Ishikawa (cell line): ENCODE measurements at regions not wholly inside any gene's neighbourhood (a gene's known extent, or its start where the extent isn't known, plus 50 kb on each side); places are given as distances from the start of the nearest gene placed in this dataset.

Experiments used
- CEBPB ChIP-seq: IDR thresholded peaks from 2 replicates; pipeline ENCODE4 v1.6.1; 2012
- CREB1 ChIP-seq: IDR thresholded peaks from 2 replicates; pipeline ENCODE4 v1.6.1; 2012; ENCODE audit warnings: low read depth
- EGR1 ChIP-seq: IDR thresholded peaks from 2 replicates; pipeline ENCODE4 v1.6.1; 2012
- EP300 ChIP-seq: IDR thresholded peaks from 2 replicates; pipeline ENCODE4 v1.6.1; 2012; ENCODE audit warnings: borderline replicate concordance
- FOXM1 ChIP-seq: IDR thresholded peaks from 2 replicates; pipeline ENCODE4 v1.6.1; 2012; ENCODE audit warnings: low read depth, borderline replicate concordance
- NFIC ChIP-seq: IDR thresholded peaks from 2 replicates; pipeline ENCODE4 v1.6.1; 2012
- RAD21 ChIP-seq: IDR thresholded peaks from 2 replicates; pipeline ENCODE4 v1.6.1; 2012; ENCODE audit warnings: low read depth
- TAF1 ChIP-seq: IDR thresholded peaks from 2 replicates; pipeline ENCODE4 v1.6.1; 2012; ENCODE audit warnings: low read depth, mild to moderate bottlenecking
- TCF12 ChIP-seq: IDR thresholded peaks from 2 replicates; pipeline ENCODE4 v1.6.1; 2012; ENCODE audit warnings: low read depth
- TEAD4 ChIP-seq: IDR thresholded peaks from 2 replicates; pipeline ENCODE4 v1.6.1; 2012
- YY1 ChIP-seq: IDR thresholded peaks from 2 replicates; pipeline ENCODE4 v1.6.1; 2012; ENCODE audit warnings: low read depth
- ZBTB7A ChIP-seq: IDR thresholded peaks from 2 replicates; pipeline ENCODE4 v1.6.1; 2012; ENCODE audit warnings: low read depth
- TF ChIP-seq, protein P1 (sequence below): IDR thresholded peaks from 2 replicates; pipeline ENCODE4 v1.6.1; 2012
- TF ChIP-seq, protein P2 (sequence below): IDR thresholded peaks from 2 replicates; pipeline ENCODE4 v1.6.1; 2012
- TF ChIP-seq, protein P3 (sequence below): IDR thresholded peaks from 2 replicates; pipeline ENCODE4 v1.6.1; 2012; ENCODE audit warnings: low read depth, mild to moderate bottlenecking

DNA sequence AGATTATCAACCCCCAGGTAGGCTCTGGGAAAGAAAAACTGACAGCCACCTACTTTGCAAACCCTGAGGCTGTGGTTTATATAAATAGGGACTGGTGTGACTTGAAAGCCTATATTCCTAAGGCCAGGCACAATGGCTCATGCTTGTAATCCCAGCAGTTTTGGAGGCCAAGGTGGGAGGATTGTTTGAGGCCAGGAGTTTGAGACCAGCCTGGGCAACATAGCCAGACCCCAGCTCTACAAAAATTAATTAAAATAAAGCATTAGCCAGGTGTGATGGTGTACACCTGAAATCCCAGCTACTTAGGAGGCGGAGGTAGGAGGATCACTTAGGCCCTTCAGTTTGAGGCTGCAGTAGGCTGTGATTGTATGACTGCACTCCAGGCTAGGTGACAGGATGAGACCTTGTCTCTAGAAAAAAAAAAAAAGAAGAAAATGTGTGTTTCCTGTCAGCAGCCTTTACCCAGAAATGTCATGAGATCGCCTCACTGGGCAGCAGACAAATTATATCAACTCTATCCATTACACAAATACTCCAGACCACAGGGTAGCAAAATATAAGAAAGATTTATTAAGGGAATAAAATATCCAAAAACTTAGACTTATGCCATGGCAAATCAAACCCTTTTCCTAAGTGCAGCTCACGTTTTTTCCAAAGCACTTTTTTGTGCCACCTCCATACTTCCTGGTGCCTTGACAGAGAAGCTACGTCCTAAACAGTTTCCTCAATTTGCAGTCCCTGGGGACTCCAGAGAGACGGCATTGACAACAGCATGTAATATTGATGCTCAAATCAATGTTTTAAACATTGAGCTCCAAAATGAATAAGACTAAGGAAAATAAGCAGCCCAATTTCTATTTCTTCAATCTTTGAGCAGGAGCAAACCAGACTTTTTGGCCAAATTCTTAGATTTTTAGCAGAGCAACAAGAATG is 190.8 kb upstream of the NDUFV2 start:
- TF ChIP-seq ZBTB7A (no peak), TEAD4 (no peak)

DNA sequence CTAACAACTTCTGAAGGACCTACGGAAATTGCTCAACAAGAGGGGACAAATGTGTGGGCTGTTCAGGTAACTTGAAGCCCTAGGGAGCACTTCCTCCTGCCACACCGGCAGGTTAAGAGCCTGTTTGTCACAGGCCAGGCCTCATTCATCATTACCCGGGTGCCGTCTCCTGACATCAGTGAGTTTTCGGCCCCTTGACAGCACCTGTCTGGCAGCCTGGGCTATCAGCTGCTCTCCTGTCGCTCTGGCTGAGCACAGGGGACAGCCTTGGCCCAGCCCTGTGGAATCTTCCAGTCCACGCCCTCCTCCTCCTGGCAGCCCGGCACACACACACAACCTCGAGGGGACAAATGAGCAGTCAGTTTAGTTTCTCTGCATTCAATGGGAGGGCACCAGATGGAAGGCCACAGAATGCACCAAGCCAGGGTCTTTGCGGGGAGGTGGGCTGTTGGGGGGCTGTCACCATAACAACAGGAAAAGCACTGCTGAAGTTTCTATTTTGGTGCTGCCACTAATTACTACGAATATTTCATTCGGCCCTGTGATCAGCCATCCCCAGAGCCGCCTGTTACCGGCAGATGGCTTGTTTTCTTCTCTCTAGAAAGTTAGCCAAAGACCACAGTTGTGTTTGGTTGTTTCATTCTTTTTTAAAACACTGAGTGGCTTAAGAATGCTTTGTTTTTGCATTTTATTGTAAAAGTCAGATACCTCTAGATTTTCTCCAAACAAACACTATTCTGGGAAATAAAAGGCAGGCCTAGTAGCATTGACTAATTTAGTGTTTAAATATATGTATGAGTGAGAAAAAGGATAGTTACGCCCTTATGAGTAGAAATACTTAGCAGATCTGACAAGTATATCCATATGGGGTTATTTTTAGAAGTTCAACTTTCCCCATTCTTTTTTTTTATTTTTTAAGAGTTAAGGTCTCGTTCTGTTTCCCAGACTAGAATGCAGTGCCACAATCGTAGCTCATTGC is 189.9 kb upstream of the NDUFV2 start:
- TF ChIP-seq NFIC, result no peak
- TF ChIP-seq FOXM1, result no peak
- no peak for TF ChIP-seq EGR1
- no peak for TF ChIP-seq TAF1
- no peak for TF ChIP-seq ZBTB7A
- TF ChIP-seq RAD21, result no peak
- no peak for TF ChIP-seq CREB1
- no peak for TF ChIP-seq TCF12
- TF ChIP-seq, protein P1, sequence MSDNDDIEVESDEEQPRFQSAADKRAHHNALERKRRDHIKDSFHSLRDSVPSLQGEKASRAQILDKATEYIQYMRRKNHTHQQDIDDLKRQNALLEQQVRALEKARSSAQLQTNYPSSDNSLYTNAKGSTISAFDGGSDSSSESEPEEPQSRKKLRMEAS, result no peak
- no peak for TF ChIP-seq CEBPB
- TF ChIP-seq EP300, result no peak
- TF ChIP-seq, protein P2, sequence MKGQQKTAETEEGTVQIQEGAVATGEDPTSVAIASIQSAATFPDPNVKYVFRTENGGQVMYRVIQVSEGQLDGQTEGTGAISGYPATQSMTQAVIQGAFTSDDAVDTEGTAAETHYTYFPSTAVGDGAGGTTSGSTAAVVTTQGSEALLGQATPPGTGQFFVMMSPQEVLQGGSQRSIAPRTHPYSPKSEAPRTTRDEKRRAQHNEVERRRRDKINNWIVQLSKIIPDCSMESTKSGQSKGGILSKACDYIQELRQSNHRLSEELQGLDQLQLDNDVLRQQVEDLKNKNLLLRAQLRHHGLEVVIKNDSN, result no peak
- no peak for TF ChIP-seq TEAD4
- no peak for TF ChIP-seq YY1
- TF ChIP-seq, protein P3, sequence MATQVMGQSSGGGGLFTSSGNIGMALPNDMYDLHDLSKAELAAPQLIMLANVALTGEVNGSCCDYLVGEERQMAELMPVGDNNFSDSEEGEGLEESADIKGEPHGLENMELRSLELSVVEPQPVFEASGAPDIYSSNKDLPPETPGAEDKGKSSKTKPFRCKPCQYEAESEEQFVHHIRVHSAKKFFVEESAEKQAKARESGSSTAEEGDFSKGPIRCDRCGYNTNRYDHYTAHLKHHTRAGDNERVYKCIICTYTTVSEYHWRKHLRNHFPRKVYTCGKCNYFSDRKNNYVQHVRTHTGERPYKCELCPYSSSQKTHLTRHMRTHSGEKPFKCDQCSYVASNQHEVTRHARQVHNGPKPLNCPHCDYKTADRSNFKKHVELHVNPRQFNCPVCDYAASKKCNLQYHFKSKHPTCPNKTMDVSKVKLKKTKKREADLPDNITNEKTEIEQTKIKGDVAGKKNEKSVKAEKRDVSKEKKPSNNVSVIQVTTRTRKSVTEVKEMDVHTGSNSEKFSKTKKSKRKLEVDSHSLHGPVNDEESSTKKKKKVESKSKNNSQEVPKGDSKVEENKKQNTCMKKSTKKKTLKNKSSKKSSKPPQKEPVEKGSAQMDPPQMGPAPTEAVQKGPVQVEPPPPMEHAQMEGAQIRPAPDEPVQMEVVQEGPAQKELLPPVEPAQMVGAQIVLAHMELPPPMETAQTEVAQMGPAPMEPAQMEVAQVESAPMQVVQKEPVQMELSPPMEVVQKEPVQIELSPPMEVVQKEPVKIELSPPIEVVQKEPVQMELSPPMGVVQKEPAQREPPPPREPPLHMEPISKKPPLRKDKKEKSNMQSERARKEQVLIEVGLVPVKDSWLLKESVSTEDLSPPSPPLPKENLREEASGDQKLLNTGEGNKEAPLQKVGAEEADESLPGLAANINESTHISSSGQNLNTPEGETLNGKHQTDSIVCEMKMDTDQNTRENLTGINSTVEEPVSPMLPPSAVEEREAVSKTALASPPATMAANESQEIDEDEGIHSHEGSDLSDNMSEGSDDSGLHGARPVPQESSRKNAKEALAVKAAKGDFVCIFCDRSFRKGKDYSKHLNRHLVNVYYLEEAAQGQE, result no peak

DNA sequence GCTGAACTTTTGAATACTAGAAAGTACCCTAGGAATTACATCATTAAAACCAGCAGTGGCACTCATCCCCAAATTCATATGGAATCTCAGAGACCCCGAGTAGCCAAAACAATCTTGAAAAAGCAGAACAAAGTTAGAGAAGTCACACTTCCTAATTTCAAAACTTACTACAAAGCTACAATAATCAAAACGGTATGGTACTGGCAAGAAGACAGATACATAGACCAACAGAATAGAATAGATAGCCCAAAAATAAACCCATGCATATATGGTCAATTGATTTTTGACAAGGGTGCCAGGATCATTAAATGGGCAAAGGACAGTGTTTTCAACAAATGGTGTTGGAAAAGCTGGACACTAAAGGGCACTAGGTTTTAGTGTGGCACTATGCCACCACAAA is 176.0 kb upstream of the NDUFV2 start:
- TF ChIP-seq, protein P2, result no peak
- TF ChIP-seq YY1 (no peak), RAD21 (no peak), TCF12 (no peak), TEAD4 (no peak), CREB1 (no peak), CEBPB (no peak), FOXM1 (no peak), TAF1 (no peak), ZBTB7A (no peak), NFIC (no peak), EP300 (no peak), EGR1 (no peak)
- TF ChIP-seq, protein P1, result no peak
- TF ChIP-seq, protein P3, result no peak

DNA sequence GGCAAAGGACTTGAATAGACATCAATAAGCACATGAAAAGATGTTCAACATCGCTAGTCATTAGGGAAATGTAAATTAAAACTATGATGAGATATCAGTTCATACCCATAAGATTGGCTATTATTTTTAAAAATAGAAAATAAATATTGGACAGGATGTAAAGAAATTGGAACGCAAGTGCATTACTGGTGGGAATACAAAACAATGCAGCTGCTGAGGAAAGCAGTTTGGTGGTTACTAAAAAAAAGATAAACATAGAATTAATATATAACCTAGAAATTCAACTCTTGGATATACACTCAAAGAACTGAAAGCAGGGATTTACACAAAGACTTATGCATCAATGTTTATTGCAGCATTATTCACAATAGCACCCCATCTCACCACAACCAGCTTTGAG is 174.5 kb upstream of the NDUFV2 start:
- TF ChIP-seq CREB1 (no peak), ZBTB7A (no peak), EGR1 (no peak), EP300 (no peak), TCF12 (no peak), TAF1 (no peak), CEBPB (no peak), NFIC (no peak), FOXM1 (no peak), TEAD4 (no peak)
- TF ChIP-seq, protein P3, result no peak
- TF ChIP-seq, protein P1, result no peak
